ENCODE measurements at regions not wholly inside any gene's neighbourhood (a gene's known extent, or its start where the extent isn't known, plus 50 kb on each side); places are given as distances from the start of the nearest gene placed in this dataset.
"Not testable (repeated sequence)": the region's sequence is repeated elsewhere in the genome, so short reads cannot be mapped to it uniquely, and the experiment has no call there.

DNA sequence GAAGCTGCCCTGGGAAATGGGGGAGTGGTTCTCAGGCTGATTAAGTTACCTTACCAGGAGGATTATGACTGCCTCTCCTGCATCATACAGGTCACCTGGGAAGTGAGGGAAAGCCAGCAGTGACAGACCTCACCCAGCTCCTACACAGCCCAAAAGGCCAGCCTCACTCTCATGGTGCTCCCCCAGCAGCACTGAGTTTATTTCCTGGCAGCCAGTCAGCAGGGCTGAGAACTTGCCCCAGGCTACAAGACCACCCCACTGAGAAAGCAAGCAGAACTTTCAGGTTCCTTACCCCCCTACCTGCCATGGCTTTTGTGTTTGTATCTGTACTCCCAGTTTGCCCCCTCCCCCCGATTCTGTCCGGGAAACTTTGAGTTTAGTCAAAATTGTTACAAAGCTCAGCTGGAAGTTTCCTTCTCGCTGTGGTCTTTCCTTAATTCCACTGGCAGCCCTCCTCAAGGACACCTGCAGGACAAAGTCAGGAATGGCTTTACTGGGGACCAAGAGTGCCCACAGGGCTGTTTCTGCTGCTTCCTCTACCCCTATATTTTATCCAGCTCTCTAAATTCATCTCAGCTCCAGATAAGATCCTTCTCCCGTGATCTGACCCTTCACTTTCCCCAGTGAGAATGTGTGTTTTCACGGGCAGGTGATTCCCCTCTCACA lies 649.8 kb upstream of the MBL2 start:
- no peak for DNase-seq

DNA sequence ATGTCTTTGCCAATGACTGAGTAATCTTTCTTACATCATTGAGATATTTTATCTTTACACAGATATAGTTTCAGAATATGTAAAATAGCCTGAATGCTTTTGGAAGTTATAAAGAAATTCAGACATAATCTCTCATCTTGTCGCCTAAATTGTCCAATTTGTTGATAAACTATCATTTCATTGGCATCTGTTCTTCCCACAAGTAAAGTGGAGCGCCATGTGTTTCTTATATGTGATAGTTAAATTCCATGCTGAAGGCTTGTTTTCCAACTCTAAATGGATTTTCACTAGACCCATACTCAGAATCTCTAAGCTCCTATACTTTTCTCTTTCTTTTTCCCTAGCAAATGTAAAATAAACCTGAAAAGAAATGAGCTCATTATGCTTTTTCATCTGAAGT lies 640.1 kb upstream of the MBL2 start:
- DNase-seq = no peak

DNA sequence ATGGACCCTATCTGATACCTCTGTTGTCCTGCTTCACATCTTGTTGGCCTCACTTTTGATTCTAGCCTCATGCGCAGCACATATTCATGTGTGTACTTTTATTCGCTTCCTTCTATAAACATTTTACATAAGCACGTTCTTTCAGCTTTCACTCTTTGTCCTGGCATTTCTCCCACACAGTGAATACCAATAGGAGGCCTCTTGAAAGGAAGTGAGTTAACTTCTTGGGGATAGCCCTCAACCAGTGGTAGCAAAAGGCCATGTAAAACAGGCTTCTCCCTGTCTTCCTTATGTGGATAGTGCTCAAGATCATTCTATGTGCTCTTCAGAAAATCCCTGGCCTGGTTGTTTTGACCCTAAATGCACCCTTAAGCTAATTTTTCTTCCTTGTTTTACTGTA lies 633.9 kb upstream of the MBL2 start:
- no peak for DNase-seq

DNA sequence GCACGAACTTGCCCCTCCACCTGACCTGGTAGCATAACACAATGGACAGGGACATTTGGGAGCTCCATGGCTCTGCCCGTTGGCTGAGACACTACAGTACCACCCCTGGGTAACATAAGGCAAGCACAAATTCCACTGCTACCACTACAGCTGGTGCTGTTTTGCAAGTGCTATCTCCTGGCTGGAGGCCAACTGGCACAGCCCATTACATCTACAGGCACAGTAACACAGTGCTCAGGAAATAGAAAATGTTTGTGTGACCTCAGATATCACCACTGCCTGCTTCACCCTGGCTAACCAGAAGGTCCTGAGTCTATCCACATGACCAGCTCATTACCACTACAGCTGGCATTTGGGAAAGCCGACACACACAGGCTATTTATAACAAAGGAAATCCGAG lies 631.1 kb upstream of the MBL2 start:
- DNase-seq = no peak

DNA sequence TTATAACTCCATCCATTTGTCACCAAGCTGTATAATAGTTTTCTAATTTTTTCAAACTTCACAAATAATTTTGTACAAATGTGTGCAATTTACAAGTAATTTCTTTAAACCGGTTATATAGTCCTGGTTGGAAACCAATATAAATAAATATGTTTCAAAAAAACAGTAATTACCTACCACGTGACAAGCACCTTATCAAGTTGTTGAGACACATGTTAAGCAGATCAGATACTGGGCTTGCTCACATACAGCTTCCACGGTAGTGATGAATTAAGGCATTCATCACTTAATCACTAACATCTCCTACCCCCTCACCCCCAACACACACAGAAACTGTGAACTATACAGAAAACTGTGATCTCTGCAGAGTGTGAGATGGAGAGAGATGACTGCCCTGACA lies 630.0 kb upstream of the MBL2 start:
- DNase-seq = no peak

DNA sequence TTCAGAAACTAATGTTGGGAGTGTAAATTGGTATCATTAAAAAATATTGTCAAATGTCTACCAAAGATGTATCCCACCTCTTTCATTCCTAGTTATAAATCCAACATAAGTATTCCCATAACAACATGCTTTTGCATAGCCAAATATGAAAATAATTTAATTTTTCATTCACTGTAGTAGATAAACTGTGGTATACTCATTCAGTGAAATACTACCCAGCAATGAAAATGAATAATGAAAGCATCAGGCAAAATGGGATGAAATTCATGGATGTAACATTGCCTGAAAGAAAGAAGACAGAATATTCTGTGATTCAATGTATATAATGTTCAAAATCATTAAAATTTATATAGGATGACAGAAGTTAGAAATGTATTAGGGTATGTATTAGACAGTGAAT lies 629.0 kb upstream of the MBL2 start:
- no peak for DNase-seq

DNA sequence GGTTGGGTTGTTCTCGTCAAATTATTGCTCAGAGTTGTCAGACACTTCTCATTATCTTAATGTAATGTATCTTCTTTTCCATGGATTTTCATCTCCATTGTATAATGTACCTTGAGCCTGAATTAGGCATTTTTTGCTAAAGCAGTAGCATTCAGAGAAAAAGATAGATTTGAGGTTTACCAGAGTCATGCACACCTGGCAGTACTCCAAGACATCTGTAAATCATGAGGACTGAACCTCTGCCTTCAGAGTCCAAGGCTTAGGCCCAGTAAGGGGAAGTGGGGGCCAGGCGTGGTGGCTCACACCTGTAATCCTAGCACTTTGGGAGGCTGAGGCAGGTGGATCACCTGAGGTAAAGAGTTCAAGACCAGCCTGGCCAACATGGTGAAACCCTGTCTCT lies 624.3 kb upstream of the MBL2 start:
- no peak for DNase-seq

DNA sequence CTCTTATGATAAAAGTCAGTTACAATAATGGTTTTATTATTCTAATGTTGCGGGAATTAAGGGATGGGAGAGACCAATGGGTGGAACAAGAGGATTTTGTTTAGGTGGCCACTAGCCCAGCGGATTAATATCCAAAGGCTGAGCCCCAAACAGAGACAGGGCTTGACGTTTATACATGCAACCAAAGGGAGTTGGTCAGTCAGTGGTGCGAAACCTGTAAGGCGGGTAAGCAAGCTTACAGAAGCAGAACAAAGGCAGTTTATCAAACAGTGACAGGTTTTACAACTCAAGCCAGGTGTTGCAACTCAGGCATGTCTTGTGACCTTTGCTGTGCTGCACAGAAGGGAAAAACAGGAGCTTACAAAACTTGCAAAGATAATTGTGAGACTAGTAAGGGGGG lies 622.9 kb upstream of the MBL2 start:
- no peak for DNase-seq

DNA sequence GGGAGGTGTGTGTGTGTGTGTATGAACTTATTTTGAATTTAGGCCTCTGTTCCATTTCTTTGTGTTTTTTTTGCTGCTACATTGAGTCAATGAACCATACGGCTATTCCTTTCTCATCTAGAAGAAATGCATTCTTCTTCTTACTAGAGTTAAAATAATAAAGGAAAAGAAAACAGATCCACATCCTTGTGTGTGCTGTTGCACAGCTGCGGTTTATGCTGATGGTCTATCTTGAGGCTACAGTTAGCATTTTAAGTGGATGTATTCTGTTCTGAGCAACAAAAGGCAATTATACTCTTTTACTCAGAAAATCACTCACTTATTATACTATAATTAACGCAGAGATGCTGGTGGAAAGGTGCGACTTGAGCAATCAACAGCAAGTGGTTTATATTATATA lies 615.0 kb upstream of the MBL2 start:
- no peak for DNase-seq

DNA sequence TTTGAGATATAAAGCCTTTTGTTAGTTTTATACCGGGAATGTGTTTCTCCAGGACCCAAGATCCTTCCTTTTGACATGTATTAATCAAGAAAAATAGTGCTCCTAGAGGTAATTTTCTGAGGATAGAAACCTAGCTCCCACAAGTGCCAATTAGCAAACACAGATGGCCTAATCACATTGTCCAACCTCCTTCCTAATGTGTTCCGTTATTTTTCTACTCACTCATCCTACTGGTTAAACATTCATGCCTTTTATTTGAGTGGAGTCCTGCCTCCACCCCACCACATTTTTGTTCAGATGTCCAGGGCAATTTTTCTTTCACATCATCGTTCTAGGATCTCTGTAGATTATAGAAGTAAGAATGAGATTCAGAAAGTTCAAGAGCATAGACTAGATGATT lies 610.0 kb upstream of the MBL2 start:
- no peak for DNase-seq

DNA sequence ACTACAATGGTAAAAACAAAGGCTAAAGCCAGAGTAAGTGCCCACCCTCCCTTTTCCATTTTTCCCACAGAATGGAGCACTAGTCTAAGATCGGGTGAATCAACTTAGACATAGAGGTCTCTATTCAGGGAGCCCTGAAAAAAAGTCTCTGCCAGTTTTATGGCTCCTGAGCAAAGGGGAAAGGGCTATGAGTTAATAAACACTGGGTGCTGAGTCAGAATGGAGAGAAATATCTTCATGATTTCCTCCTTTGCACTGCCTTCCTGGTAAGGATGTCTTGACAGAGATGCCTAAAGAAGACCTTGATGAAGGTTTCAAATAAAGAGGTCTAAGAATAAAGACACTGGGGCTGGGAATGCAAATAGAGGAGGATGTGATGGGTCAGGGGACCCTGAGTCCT lies 607.4 kb upstream of the MBL2 start:
- DNase-seq = no peak

DNA sequence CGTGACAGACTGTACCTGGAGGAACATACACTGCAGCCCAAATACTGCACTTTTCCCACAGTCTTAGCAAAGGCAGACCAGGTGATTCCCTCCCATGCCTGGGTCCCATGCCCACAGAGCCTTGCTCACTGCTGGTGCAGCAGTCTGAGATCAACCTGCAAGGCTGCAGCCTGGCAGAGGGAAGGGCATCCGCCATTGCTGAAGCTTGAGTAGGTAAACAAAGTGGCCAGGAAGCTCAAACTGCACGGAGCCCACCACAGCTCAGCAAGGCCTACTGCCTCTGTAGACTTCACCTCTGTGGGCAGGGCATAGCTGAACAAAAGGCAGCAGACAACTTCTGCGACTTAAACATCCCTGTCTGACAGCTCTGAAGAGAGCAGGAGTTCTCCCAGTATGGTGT lies 597.8 kb upstream of the MBL2 start:
- no peak for DNase-seq

DNA sequence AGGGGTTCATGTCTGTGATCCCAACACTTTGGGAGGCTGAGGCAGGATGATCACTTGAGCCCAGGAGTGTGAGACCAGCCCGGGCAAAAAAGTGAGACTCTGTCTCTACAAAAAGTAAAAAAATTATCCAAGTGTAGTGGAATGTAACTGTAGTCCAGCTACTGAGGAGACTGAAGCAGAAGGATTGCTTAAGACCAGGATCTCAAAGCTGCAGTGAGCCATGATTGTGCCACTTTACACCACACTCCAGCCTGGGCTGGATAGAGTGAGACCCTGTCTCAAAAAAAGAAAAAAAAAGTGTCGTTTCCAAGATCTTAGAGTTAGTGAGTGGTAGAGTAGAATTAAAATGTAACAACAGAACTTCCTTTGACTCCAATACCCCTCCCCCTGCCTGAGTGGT lies 589.4 kb upstream of the MBL2 start:
- no peak for DNase-seq

DNA sequence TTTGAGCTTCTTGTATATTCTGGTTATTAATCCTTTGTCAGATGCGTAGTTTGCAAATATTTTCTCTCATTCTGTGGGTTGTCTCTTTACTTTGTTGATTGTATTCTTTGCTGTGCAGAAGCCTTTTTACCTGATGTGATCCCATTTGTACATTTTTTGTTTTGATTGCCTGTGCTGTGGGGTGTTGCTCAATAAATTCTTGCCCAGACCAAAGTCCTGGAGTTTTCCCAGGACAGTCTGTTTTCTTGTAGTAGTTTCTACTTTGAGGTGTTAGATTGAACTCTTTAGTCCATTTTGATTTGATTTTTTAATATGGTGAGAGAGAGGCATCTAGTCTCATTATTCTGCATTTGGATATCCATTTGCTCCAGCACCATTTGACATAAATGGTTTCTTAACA lies 588.7 kb upstream of the MBL2 start:
- no peak for DNase-seq

DNA sequence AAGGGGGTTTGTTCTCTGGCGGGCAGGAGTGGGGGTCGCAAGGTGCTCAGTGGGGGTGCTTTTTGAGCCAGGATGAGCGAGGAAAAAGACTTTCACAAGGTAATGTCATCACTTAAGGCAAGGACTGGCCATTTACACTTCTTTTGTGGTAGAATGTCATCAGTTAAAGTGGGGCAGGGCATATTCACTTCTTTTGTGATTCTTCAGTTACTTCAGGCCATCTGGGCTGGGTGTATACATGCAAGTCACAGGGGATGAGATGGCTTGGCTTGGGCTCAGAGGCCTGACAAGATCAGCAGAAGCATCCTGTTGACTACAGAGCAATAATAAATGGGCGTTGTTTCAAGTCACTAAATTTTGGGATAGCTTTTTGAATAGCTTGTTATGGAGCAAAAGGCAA lies 586.4 kb upstream of the MBL2 start:
- not testable (repeated sequence) for DNase-seq

DNA sequence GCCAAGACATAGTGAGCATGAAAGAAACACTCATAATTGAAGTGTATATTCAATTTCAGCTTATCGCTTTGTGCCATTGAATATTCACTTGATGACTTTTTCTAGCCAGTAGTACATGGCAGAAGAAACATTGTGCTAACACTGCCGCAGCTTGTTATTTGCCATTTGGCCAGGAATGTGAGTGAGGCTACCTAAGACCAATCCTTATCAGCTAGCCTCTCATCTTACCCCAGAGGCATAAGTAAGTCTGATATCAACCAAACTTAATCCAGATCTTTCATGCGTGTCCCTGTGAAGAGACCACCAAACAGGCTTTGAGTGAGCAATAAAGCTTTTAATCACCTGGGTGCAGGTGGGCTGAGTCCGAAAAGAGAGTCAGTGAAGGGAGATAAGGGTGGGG lies 586.0 kb upstream of the MBL2 start:
- no peak for DNase-seq

DNA sequence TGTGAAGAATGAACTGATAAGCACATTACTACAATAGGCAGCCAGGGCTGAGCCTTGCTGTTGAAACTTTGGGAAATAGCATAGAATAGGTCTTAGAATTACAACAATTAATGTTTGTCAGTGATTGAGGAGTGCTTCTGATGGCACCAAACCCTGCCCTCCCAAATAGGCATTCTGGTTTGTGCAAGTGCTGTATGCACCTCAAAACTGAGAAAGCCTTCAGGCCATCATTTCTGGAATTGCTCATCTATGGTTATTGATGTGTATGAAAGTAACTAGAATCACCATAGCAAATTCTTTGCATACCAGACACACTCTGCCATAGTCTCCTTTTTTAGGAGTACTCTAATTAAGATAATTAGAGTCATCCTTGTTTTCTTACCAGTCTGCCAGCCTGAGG lies 585.0 kb upstream of the MBL2 start:
- DNase-seq = no peak

DNA sequence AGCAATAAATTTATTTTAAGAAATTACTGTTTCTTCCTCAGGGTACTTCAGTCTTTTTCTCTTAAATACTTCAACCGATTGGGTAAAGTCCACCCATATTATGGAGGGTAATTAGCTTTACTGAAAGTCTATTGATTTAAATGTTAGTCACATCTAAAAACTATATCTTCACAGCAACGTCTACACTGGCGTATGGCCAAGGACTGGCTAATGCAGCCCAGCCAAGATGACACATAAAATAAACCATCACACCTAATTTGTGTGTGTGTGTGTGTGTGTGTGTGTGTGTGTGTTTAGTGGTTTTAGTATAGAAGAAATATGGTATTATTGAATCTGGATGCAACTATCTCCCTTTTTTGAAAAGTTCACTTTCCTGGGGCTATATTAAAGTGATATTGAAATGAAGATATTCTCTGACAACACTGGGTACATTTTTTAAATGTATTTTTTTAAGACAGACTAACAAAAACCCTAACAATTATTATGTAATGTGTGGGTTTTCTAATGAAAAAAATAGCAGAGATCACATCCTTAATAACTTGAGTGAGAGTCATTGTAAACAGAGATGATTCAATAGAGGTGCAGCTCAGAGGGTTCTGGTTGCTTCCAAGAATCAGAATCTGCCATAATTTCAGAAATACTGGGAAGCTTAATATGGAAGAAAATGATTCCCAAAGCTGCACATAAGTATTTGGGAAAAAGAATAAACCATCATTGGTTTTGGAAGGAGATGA lies 584.2 kb upstream of the MBL2 start:
- no peak for DNase-seq

DNA sequence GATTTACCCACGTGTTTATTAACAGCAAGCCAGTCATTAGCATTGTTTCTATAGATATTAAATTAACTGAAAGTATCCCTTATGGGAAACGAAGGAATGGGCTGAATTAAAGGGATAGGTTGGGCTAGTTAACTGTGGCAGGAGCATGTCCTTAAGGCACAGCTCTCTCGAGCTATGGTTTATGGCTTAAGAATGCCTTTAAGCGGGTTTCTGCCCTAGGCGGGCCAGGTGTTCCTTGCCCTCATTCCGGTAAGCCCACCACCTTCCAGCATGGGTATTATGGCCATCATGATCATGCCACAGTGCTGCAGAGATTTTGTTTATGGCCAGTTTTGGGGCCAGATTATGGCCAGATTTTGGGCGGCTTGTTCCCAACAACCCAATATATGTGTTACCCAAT lies 569.9 kb upstream of the MBL2 start:
- DNase-seq = not testable (repeated sequence)

DNA sequence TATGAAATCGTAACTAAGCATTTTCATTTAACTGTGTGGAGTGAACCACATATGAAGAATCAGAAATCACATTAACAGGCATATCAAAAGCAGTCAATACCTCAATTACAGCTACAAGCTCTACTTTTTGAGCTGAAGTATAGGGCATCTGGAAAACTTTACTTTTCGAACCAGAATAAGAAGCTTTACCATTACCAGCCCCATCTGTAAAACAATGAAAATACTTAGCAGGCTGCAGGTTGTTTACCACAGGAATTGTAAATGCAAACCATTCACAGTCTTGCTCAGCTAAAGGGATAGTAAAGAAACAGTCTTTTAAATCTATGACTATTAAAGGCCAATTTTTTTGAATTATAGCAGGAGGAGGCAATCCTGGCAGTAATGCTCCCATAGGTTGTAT lies 565.6 kb upstream of the MBL2 start:
- DNase-seq = not testable (repeated sequence)

DNA sequence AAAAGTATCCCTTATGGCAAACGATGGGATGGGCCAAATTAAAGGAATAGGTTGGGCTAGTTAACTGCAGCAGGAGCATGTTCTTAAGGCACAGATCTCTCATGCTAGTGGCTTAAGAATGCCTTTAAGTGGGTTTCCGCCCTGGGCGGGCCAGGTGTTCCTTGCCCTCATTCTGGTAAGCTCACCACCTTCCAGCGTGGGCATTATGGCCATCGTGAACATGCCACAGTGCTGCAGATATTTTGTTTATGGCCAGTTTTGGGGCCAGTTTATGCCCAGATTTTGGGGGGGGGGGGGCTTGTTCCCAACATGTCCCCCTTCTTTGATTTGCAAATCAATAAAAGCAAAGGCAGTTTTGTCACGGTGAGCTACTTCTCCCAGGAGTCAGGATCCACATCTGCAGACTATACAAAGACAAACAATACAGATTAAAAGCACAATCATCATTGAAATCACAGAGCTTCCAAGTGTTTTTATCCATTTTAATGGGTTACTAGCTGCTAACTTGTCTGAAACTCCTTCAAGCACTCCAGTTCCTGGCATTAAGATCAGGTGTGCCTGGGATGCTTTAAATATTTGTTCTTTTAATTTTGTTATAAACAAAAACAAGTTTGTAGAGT lies 563.3 kb upstream of the MBL2 start:
- not testable (repeated sequence) for DNase-seq

DNA sequence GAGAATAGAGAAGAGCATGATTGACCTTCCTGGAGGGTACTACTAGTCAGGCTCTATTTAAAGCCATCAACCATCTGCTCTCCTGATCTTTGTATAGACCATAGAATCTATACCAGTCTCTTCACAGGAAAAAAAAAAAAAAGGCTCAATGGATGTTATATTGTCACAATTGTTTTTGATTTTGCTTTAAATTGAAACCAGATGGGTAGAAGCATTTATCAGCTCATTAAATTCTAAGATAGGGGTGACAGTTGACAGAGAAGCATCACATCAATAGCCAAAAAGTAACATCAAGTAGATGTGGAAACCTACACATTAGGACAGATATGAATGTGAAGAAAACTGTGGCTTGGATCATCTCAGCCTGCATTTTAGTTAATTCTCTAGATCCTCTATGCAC lies 558.9 kb upstream of the MBL2 start:
- no peak for DNase-seq

DNA sequence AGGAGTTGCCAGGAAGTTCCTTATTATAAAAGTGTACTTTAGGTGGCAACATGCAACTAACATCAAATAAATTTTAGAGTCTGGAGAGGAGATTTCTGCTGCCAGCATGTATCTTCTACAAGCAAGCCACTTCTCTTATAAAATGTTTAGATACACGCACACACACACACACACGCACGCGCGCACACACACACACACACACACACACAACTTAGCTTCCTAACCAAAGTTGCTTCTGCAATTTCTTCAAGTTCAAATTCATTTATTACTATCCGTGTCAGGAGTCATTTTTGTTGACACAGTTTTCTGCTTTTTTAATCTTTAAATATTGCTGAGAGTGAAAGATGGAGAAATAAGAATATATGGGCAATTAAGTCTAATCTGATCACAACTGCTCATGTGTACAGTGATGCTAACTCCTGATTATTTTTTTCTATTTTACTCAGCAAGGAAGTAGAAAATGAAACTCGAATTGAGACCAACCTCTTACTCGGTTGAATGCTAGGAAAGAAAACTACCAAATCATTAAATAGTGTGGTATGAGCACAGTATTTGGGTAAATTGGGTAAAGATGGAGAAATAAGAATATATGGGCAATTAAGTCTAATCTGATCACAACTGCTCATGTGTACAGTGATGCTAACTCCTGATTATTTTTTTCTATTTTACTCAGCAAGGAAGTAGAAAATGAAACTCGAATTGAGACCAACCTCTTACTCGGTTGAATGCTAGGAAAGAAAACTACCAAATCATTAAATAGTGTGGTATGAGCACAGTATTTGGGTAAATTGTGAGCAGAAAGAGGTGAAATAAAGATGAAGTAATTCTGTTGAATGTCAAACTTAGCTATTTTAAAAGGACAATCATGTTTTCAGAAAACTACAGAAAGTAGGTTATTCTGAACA lies 554.1 kb upstream of the MBL2 start:
- not testable (repeated sequence) for DNase-seq

DNA sequence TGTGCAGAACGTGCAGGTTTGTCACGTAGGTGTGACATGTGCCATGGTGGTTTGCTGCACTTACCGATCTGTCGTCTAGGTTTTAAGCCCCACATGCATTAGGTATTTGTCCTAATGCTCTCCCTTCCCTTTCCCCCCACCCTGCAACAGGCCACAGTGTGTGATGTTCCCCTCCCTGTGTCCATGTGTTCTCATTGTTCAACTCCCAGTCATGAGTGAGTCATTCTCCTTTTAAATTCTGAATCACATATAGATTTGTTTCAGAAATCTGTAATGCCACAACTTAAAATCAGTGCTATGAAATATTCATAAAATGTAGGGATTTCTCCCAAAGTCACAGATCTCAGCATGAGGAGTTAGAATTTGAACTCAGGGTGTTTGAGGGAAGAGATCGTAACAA lies 552.5 kb upstream of the MBL2 start:
- DNase-seq = no peak

Measured in NCI-H1092 treated with DMSO at 0.1 percent for 48 hours (cell line).